Mucosa of descending colon (tissue), 3 donors: ENCODE measurements at regions not wholly inside any gene's neighbourhood (a gene's known extent, or its start where the extent isn't known, plus 50 kb on each side); places are given as distances from the start of the nearest gene placed in this dataset.

Experiments used
- ATAC-seq: fragments of 200-7000 bp; cut with Tn5 transposase; one replicate; pipeline ENCODE4 v1.9.1; 2020; ENCODE audit warnings: mild to moderate bottlenecking, moderate library complexity
- DNase-seq, 3 donors: peaks; one replicate each; pipeline ENCODE4 v3.0.0-alpha.2; 2020
- H3K36me3 ChIP-seq: fragments of 200-600 bp; one replicate; pipeline ENCODE4 v1.8.0; 2021; ENCODE audit warnings: low read depth, mild to moderate bottlenecking
- H3K4me1 ChIP-seq: fragments of 200-600 bp; one replicate; pipeline ENCODE4 v1.8.0; 2021; ENCODE audit warnings: low read depth, mild to moderate bottlenecking
- H3K4me3 ChIP-seq: fragments of 200-600 bp; one replicate; pipeline ENCODE4 v1.8.0; 2021; ENCODE audit warnings: mild to moderate bottlenecking
- H3K9me3 ChIP-seq: fragments of 200-600 bp; one replicate; pipeline ENCODE4 v1.8.0; 2021; ENCODE audit warnings: mild to moderate bottlenecking
- CTCF ChIP-seq: fragments of 200-600 bp; IDR thresholded peaks from one replicate; pipeline ENCODE4 v1.8.0; 2022; ENCODE audit warnings: antibody characterized with exemption, mild to moderate bottlenecking
- intact Hi-C, 2 donors: fragments of 100-400 bp; cut with DNase I in 1 of 2; cut with micrococcal nuclease in 1 of 2; formaldehyde crosslinking; loops; one replicate each; pipeline versions ENCODE4 v1.11.0 to v1.11.1; 2022; cut with DNase I, micrococcal nuclease
- donor health status: DM: no; HTN: no; CAD: no; lungs with moderate emphysema.
- donor health status: DM: no; HTN: no; CAD: no.
- donor health status: DM: no; HTN: yes; CAD: no.

DNA sequence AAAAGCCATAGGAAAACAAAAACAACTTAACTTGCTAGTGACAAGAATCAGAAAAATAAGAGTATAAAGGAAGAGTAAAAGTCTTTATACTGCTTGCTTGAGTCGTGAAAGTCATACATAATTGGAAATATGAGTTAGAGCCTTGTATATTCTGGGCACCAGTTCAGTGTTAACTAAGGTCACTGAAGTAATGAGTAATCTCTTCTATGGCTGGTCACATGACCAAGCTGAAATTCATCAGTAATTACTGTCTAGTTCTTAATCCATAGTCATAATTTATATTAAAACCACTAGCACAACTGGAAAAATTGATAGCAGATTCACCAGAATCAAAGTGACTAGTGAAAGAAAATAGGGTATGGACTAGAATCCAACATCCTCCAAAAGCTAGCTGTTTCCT, 84.4 kb upstream of the SLC5A12 start:
- Histone ChIP-seq H3K9me3 (no peaks in the 10 kb centered on the region), H3K4me1 (no peaks in the 10 kb centered on the region), H3K36me3 (no peaks in the 10 kb centered on the region), H3K4me3 (no peak overlapping the region)
- ATAC-seq (no peak), DNase-seq (no peak)
- no peak for TF ChIP-seq CTCF
- intact Hi-C loops, result no loop called here

GRCh38 chr11:26820739-26821138, 98.9 kb upstream of the SLC5A12 start:
- H3K4me3 ChIP-seq, result no peak overlapping the region
- no peak for TF ChIP-seq CTCF
- H3K36me3 ChIP-seq, result no peaks in the 10 kb centered on the region
- H3K9me3 ChIP-seq, result peaks cover 20% of the 10 kb centered on the region
- no peaks in the 10 kb centered on the region for H3K4me1 ChIP-seq
- intact Hi-C loops, result no loop called here
- ATAC-seq (no peak), DNase-seq (no peak)

DNA sequence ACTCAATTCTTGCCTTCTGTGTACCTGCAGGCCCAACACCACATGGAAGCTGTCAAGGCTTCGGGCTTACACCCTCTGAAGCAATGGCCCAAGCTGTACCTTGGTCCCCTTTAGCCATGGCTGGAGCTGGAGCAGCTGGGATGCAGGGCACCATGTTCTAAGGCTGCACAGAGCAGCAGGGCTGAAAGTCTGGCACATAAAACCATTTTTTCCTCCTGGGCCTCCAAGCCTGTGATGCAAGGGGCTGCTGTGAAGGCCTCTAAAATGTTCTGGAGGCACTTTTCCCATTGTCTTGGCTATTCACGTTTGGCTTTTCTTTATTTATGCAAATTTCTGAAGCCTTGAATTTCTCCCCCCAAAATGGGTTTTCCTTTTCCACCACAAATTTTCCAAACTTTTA, 102.1 kb upstream of the SLC5A12 start:
- no peak for TF ChIP-seq CTCF
- no peak overlapping the region for H3K4me3 ChIP-seq
- no peak for DNase-seq
- H3K4me1 ChIP-seq, result no peaks in the 10 kb centered on the region
- intact Hi-C loops, result no loop called here
- H3K36me3 ChIP-seq, result no peaks in the 10 kb centered on the region
- no peak for ATAC-seq
- H3K9me3 ChIP-seq, result peaks cover 20% of the 10 kb centered on the region

GRCh38 chr11:26827567-26828081, 105.8 kb upstream of the SLC5A12 start:
- Histone ChIP-seq H3K4me3 (no peak overlapping the region), H3K9me3 (peaks cover 20% of the 10 kb centered on the region), H3K4me1 (no peaks in the 10 kb centered on the region), H3K36me3 (no peaks in the 10 kb centered on the region)
- no peak for DNase-seq
- no peak for TF ChIP-seq CTCF
- no peak for ATAC-seq
- intact Hi-C loops, result no loop called here

DNA sequence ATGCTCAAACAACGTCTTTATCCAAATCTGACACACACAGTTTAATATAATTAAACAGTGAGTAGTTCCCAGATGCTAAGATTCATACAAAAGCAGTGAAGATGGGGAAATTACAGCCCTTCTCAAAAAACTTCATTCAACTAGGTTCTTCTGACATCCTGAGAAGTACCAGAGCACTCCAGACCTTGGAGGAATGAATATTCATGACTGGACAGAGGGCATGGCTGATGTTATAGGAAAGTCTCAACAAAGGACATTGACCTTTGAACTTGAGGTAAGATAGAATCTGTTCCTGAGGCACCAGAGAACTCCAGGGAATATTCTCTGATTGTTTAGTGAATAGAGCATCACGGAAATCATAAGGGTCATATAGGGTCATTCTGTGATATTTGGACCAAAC, 106.4 kb upstream of the SLC5A12 start:
- intact Hi-C loops, result no loop called here
- TF ChIP-seq CTCF, result no peak
- no peak for DNase-seq

GRCh38 chr11:26830218-26830617, 108.4 kb upstream of the SLC5A12 start:
- ATAC-seq (no peak), DNase-seq (no peak)
- H3K9me3 ChIP-seq, result no peaks in the 10 kb centered on the region
- TF ChIP-seq CTCF, result no peak
- H3K36me3 ChIP-seq, result no peaks in the 10 kb centered on the region
- intact Hi-C loops, result no loop called here
- H3K4me3 ChIP-seq, result no peak overlapping the region
- H3K4me1 ChIP-seq, result no peaks in the 10 kb centered on the region

More for the DNA sequence above, 106.4 kb upstream of the SLC5A12 start:
- H3K9me3 ChIP-seq, result peaks cover 18% of the 10 kb centered on the region
- ATAC-seq, result no peak
- no peaks in the 10 kb centered on the region for H3K4me1 ChIP-seq
- H3K36me3 ChIP-seq, result no peaks in the 10 kb centered on the region
- H3K4me3 ChIP-seq, result no peak overlapping the region
